IMR-90 (cell line): ENCODE measurements at regions not wholly inside any gene's neighbourhood (a gene's known extent, or its start where the extent isn't known, plus 50 kb on each side); places are given as distances from the start of the nearest gene placed in this dataset.

ENCODE experiments used
- ATAC-seq: fragments of 200-7000 bp; cut with Tn5 transposase; 2 replicates; pipeline ENCODE4 v1.9.1; 2020; ENCODE audit warnings: low read depth, mild to moderate bottlenecking, moderate library complexity
- BruUV-seq: library from RNA; stranded (reverse); fragments of 400-500 nt; replicated peaks from 2 replicates; lab custom pipeline; 2021; lab: Mats Ljungman, UMichigan
- CTCF ChIA-PET: fragments of 300-600 bp; formaldehyde crosslinking; extraction: SDS; loops from one replicate; lab custom pipeline; 2021; ENCODE audit warnings: antibody characterized with exemption; lab: Yijun Ruan, JAX
- POLR2A ChIA-PET: fragments of 300-600 bp; sonication (Branson Sonifier 250); formaldehyde crosslinking; loops from one replicate; lab custom pipeline; 2022; ENCODE audit warnings: antibody characterized with exemption; ENCODE audit not compliant: unreplicated experiment; lab: Charles Lee
- DNase-seq: peaks from one replicate; pipeline ENCODE4 v3.0.0; 2013
- H2AFZ ChIP-seq: replicated peaks from 2 replicates; pipeline ENCODE3; 2013; ENCODE audit warnings: low read length, mild to moderate bottlenecking; ENCODE audit not compliant: poor library complexity
- H2AK5ac ChIP-seq: 2 replicates; pipeline ENCODE4 v1.6.1; 2013; ENCODE audit warnings: low read depth, low read length, inconsistent platforms
- H2AK9ac ChIP-seq: replicated peaks from 2 replicates; pipeline ENCODE3; 2013; ENCODE audit warnings: mild to moderate bottlenecking, low read depth, low read length, moderate library complexity; ENCODE audit not compliant: poor library complexity
- H2BK120ac ChIP-seq: 2 replicates; pipeline ENCODE4 v1.6.1; 2013; ENCODE audit warnings: low read depth, low read length, inconsistent platforms
- H2BK15ac ChIP-seq: 3 replicates; pipeline ENCODE4 v1.6.1; 2013; ENCODE audit warnings: low read depth, low read length, inconsistent platforms
- H2BK20ac ChIP-seq: 2 replicates; pipeline ENCODE4 v1.6.1; 2013; ENCODE audit warnings: low read depth, mild to moderate bottlenecking, inconsistent platforms, low read length, moderate library complexity
- H2BK5ac ChIP-seq: 2 replicates; pipeline ENCODE4 v1.6.1; 2013; ENCODE audit warnings: mild to moderate bottlenecking, low read depth, low read length, inconsistent platforms; ENCODE audit not compliant: poor library complexity, severe bottlenecking
- H3K14ac ChIP-seq: replicated peaks from 2 replicates; pipeline ENCODE4 v1.6.1; 2013; ENCODE audit warnings: low read depth, low read length, inconsistent platforms
- H3K18ac ChIP-seq: 2 replicates; pipeline ENCODE4 v1.6.1; 2013; ENCODE audit warnings: low read depth, low read length, control low read depth
- H3K23ac ChIP-seq: 2 replicates; pipeline ENCODE4 v1.6.1; 2013; ENCODE audit warnings: low read depth, low read length, inconsistent platforms
- H3K27ac ChIP-seq: 2 replicates; pipeline ENCODE4 v1.5.1; 2013; ENCODE audit warnings: mild to moderate bottlenecking, control low read depth, low read length; ENCODE audit not compliant: insufficient read depth
- H3K27me3 ChIP-seq: 2 replicates; pipeline ENCODE4 v1.6.1; 2013; ENCODE audit warnings: low read length; ENCODE audit not compliant: control insufficient read depth, insufficient read depth
- H3K36me3 ChIP-seq: 2 replicates; pipeline ENCODE4 v1.6.1; 2013; ENCODE audit warnings: low read length, mixed read lengths; ENCODE audit not compliant: control insufficient read depth, insufficient read depth
- H3K4ac ChIP-seq: 2 replicates; pipeline ENCODE4 v1.6.1; 2013; ENCODE audit warnings: low read depth, low read length, inconsistent platforms
- H3K4me1 ChIP-seq: 2 replicates; pipeline ENCODE4 v1.6.1; 2013; ENCODE audit warnings: low read length, mixed read lengths; ENCODE audit not compliant: control insufficient read depth, insufficient read depth
- H3K4me2 ChIP-seq: 2 replicates; pipeline ENCODE4 v1.6.1; 2013; ENCODE audit warnings: low read depth, mild to moderate bottlenecking, control low read depth, low read length, moderate library complexity
- H3K4me3 ChIP-seq: 2 replicates; pipeline ENCODE4 v1.5.1; 2013; ENCODE audit warnings: low read depth, mild to moderate bottlenecking, control low read depth, low read length, moderate library complexity; ENCODE audit not compliant: insufficient read depth
- H3K56ac ChIP-seq: 2 replicates; pipeline ENCODE4 v1.6.1; 2013; ENCODE audit warnings: low read length, inconsistent platforms; ENCODE audit not compliant: insufficient read depth; ENCODE audit errors: extremely low read depth
- H3K79me1 ChIP-seq, 2 experiments: 2 replicates each; pipeline ENCODE4 v1.6.1; 2013; ENCODE audit warnings: low read length in 2 of 2, inconsistent platforms in 1 of 2, low read depth in 1 of 2
- H3K9ac ChIP-seq: 2 replicates; pipeline ENCODE4 v1.6.1; 2013; ENCODE audit warnings: low read depth, low read length, control low read depth
- H3K9me1 ChIP-seq: 2 replicates; pipeline ENCODE4 v1.6.1; 2013; ENCODE audit warnings: low read length, inconsistent platforms; ENCODE audit not compliant: insufficient read depth
- H3K9me3 ChIP-seq: 2 replicates; pipeline ENCODE4 v1.6.1; 2013; ENCODE audit warnings: low read length; ENCODE audit not compliant: control insufficient read depth, insufficient read depth
- H4K20me1 ChIP-seq: 2 replicates; pipeline ENCODE4 v1.6.1; 2013; ENCODE audit warnings: low read length, inconsistent platforms; ENCODE audit not compliant: insufficient read depth
- H4K5ac ChIP-seq: 2 replicates; pipeline ENCODE4 v1.6.1; 2013; ENCODE audit warnings: mild to moderate bottlenecking, low read depth, low read length, control low read depth
- H4K8ac ChIP-seq, 2 experiments: 2 replicates each; pipeline ENCODE4 v1.6.1; 2013; ENCODE audit warnings: low read depth in 2 of 2, low read length in 2 of 2, control low read depth in 1 of 2, inconsistent platforms in 1 of 2
- H4K91ac ChIP-seq: 2 replicates; pipeline ENCODE4 v1.6.1; 2013; ENCODE audit warnings: low read depth, low read length, inconsistent platforms; ENCODE audit not compliant: insufficient read depth
- BHLHE40 ChIP-seq: fragments of 150-350 bp; IDR thresholded peaks from 2 replicates; pipeline ENCODE4 v1.6.1; 2016; ENCODE audit warnings: mild to moderate bottlenecking, low read depth, low read length
- CEBPB ChIP-seq: IDR thresholded peaks from 2 replicates; pipeline ENCODE4 v1.6.1; 2012; ENCODE audit warnings: low read depth, low read length, improper control_type of control experiment
- CHD1 ChIP-seq: IDR thresholded peaks from 2 replicates; pipeline ENCODE4 v1.6.1; 2012; ENCODE audit warnings: low read depth, low read length, improper control_type of control experiment
- CTCF ChIP-seq: conservative IDR thresholded peaks from 2 replicates; pipeline ENCODE4 v1.5.1; 2012; ENCODE audit warnings: mild to moderate bottlenecking, low read depth, low read length, improper control_type of control experiment
- ELK1 ChIP-seq: fragments of 150-350 bp; IDR thresholded peaks from 2 replicates; pipeline ENCODE4 v1.6.1; 2016; ENCODE audit warnings: low read depth, mild to moderate bottlenecking, low read length, moderate library complexity, borderline replicate concordance
- FOS ChIP-seq: fragments of 150-350 bp; IDR thresholded peaks from 2 replicates; pipeline ENCODE4 v1.6.1; 2016; ENCODE audit warnings: low read depth, low read length
- MAFK ChIP-seq: IDR thresholded peaks from 2 replicates; pipeline ENCODE4 v1.6.1; 2012; ENCODE audit warnings: low read depth, low read length, improper control_type of control experiment
- MAZ ChIP-seq: IDR thresholded peaks from 2 replicates; pipeline ENCODE4 v1.6.1; 2012; ENCODE audit warnings: low read depth, mild to moderate bottlenecking, low read length, improper control_type of control experiment, moderate library complexity, borderline replicate concordance
- MXI1 ChIP-seq: IDR thresholded peaks from 2 replicates; pipeline ENCODE4 v1.6.1; 2012; ENCODE audit warnings: low read depth, mild to moderate bottlenecking, low read length, moderate library complexity, borderline replicate concordance
- NFE2L2 ChIP-seq: fragments of 150-350 bp; IDR thresholded peaks from 2 replicates; pipeline ENCODE4 v1.6.1; 2016; ENCODE audit warnings: low read depth, mild to moderate bottlenecking, low read length
- POLR2A ChIP-seq: IDR thresholded peaks from 2 replicates; pipeline ENCODE4 v1.6.1; 2012; ENCODE audit warnings: mild to moderate bottlenecking, low read depth, low read length
- RAD21 ChIP-seq: IDR thresholded peaks from 2 replicates; pipeline ENCODE4 v1.6.1; 2012; ENCODE audit warnings: low read length, improper control_type of control experiment
- RCOR1 ChIP-seq: IDR thresholded peaks from 2 replicates; pipeline ENCODE4 v1.6.1; 2012; ENCODE audit warnings: mild to moderate bottlenecking, low read length, improper control_type of control experiment; ENCODE audit not compliant: insufficient replicate concordance
- RFX5 ChIP-seq: IDR thresholded peaks from 2 replicates; pipeline ENCODE4 v1.8.0; 2012; ENCODE audit warnings: low read depth, mild to moderate bottlenecking, low read length, moderate library complexity
- SMC3 ChIP-seq: fragments of 150-350 bp; IDR thresholded peaks from 2 replicates; pipeline ENCODE4 v1.6.1; 2016; ENCODE audit warnings: low read depth, mild to moderate bottlenecking, antibody characterized with exemption, low read length, moderate library complexity
- USF2 ChIP-seq: fragments of 150-350 bp; IDR thresholded peaks from 2 replicates; pipeline ENCODE4 v1.6.1; 2017; ENCODE audit warnings: mild to moderate bottlenecking, antibody characterized with exemption, low read length, low read depth
- WGBS, 2 experiments: methylation state at CpG; one replicate each; pipeline versions ENCODE4 v1.1.5 to v1.1.7; 2013; ENCODE audit warnings: missing lambda C conversion rate in 2 of 2; ENCODE audit not compliant: insufficient read length in 1 of 2; ENCODE audit errors: extremely low coverage in 2 of 2; 5-methylcytosine and 5-hydroxymethylcytosine counted together
- dilution Hi-C: fragments of 300-500 bp; cut with HindIII; formaldehyde crosslinking; loops from one replicate; pipeline ENCODE4 v1.14.3; 2018; ENCODE audit warnings: low sequenced_read_pairs; ENCODE audit not compliant: unreplicated experiment
- in situ Hi-C: fragments of 300-500 bp; cut with MboI; formaldehyde crosslinking; loops from 3 replicates; pipeline ENCODE4 v1.14.3; 2019; ENCODE audit warnings: low sequenced_read_pairs, inconsistent platforms, mixed read lengths
- intact Hi-C: fragments of 100-400 bp; cut with micrococcal nuclease; formaldehyde crosslinking; loops from 2 replicates; pipeline ENCODE4 v1.10.0; 2022

- intact Hi-C loops = no loop called here
- dilution Hi-C loops = no loop called here
- H2AK9ac ChIP-seq = no peak overlapping the region
- no peak overlapping the region for H2BK20ac ChIP-seq
- DNase-seq (no peak), ATAC-seq (no peak)
- no peak overlapping the region for H2AFZ ChIP-seq
- H3K36me3 ChIP-seq = no peaks in the 10 kb centered on the region
- no peak overlapping the region for H2BK15ac ChIP-seq
- H4K91ac ChIP-seq = no peak overlapping the region
- H3K9ac ChIP-seq = no peak overlapping the region
- no peak overlapping the region for H4K8ac ChIP-seq
- H3K18ac ChIP-seq = no peak overlapping the region
- H3K27me3 ChIP-seq = no peaks in the 10 kb centered on the region
- no peak overlapping the region for H3K14ac ChIP-seq
- H3K4ac ChIP-seq = no peak overlapping the region
- no peak overlapping the region for H3K4me2 ChIP-seq
- H3K27ac ChIP-seq = no peak overlapping the region
- POLR2A ChIA-PET = no interaction called here
- 88% methylated on average over 1 of the region's 1 CpG; no CpG with 5 or more reads in 1 of the 2 experiments for WGBS, 2 experiments
- no peak overlapping the region for H4K5ac ChIP-seq
- no peaks in the 10 kb centered on the region for H4K20me1 ChIP-seq
- H3K79me1 ChIP-seq = no peaks in the 10 kb centered on the region
- H2BK5ac ChIP-seq = no peak overlapping the region
- no peak overlapping the region for H3K56ac ChIP-seq
- no peaks in the 10 kb centered on the region for H3K9me1 ChIP-seq
- no peak overlapping the region for H3K23ac ChIP-seq
- no peak overlapping the region for H2AK5ac ChIP-seq
- in situ Hi-C loops = no loop called here
- H3K4me1 ChIP-seq = no peaks in the 10 kb centered on the region
- CTCF ChIA-PET = no interaction called here
- TF ChIP-seq SMC3 = no peak
- no peak for TF ChIP-seq RAD21
- no peak for TF ChIP-seq POLR2A
- TF ChIP-seq MXI1 = no peak
- TF ChIP-seq ELK1 = no peak
- TF ChIP-seq MAFK = no peak
- no peak for TF ChIP-seq RCOR1
- no peak for TF ChIP-seq USF2
- TF ChIP-seq CTCF = no peak
- TF ChIP-seq CEBPB = no peak
- no peak for TF ChIP-seq NFE2L2
- no peak for TF ChIP-seq CHD1
- no peak for TF ChIP-seq RFX5
- TF ChIP-seq MAZ = no peak
- TF ChIP-seq BHLHE40 = no peak
- TF ChIP-seq FOS = no peak
- H3K4me3 ChIP-seq = no peak overlapping the region
- BruUV-seq = no TSS peak
- H3K9me3 ChIP-seq = no peaks in the 10 kb centered on the region
- H2BK120ac ChIP-seq = no peak overlapping the region
These were observed 385.9 kb downstream of the RAP2B start for GRCh38 chr3:153547970-153548369.
